Stimulated activated CD8-positive, alpha-beta memory T cell treated with anti-CD3 and anti-CD28 coated beads, Interleukin-12 subunit alpha, Interleukin-12 subunit beta, amount 100 ng/mL, for 24 hours (primary cell): ENCODE measurements at regions not wholly inside any gene's neighbourhood (a gene's known extent, or its start where the extent isn't known, plus 50 kb on each side); places are given as distances from the start of the nearest gene placed in this dataset.

ENCODE experiments used
- DNase-seq: peaks from one replicate; pipeline ENCODE4 v3.0.0-alpha.2; 2020; ENCODE audit errors: extremely low read depth

DNA sequence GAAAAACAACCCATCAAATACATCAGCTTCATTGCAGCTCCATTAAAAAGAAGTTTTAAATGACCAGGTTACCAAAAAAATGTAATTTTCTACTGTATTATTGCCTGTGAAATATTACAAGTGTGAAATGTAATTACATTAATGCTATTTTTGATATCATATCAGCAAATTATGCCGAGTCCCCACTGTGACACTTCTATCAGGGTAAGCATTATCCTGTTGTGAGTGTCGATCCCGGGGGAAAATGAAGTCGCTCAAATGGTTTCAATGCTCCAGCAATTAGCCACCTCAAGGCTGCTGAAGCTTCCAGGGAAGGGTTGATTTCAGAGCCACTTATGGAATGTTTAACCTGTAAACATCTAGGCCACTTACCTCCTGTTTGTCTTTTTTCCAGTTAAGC, 70.4 kb downstream of the RCN1 start:
- DNase-seq = no peak

DNA sequence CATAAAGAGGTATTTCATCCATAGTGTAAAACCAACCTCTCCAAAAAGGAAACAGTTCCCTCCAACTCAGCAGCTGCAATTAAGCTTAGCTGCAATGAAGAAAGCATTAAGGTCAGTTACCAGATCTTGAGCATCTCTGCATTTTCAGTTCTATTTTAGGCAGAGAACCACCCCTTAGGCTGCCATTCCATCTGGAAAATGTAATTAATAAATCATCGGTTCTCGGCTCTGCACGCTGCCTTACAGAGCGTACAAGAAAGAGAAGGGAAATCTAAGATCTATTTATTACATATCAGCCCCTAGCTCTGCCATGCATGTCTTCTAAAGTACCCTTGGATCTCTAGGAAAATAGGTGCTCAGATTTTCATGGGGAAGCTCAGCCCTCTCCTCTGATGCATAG, 71.5 kb downstream of the RCN1 start:
- no peak for DNase-seq

DNA sequence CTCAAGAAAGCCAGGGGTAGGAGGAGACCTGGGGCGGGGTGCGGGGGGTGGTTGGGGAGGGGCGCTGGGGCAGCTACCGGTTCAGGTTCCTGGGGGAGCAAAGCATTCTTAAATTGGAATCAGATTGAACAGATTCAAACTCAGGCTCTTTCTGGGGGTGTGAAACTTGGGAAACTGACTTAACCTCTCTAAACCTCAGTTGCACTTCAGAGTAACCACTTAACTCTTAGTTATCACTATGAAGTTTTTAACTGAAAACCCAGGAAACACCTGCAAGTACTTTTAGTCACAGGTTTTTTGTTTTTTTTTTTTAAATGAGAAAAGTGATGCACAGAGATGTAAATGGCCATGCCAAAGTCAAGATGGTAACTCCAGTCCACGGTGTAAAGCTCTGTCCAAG, 72.0 kb downstream of the RCN1 start:
- DNase-seq = no peak

DNA sequence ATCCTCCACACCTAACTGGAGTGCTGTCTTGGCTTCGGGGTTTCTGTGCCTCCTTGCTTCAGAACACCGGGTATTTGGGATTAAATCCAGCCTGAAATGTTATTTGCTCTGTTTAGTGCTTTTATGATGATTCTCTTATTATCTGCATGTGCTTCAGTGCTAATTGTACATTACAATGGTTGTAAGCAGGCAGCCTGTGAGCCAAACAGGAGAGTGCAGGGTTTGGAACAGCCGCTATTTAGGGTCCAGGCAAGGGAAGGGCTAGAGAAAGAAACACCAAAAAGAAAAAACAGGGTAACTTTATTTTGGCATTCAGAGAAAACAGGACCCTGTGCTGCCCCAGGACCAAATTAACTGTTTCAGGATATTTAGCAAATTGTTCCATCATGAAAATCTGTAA, 72.7 kb downstream of the RCN1 start:
- DNase-seq = no peak

- no peak for DNase-seq
Measured at GRCh38 chr11:32164836-32165235, 74.0 kb downstream of the RCN1 start.

DNA sequence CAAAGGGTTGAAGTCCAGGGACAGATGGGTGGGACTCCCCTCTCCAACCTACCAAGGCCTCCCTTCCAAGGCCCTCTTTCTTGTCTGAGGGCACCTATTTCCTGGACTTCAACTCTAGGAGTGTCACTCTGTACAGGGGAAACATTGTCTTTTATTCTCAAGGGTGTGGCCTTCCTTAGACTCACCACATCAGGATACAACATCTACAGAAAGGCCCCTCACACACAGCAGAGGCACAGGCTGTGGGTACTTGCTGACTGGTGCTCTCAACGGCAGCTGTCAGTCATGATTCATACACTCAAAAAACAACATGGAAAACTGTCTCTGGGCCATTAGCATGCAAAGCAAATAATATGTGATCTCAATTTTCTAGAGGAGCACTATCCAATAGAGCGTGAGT, 78.0 kb downstream of the RCN1 start:
- no peak for DNase-seq

DNA sequence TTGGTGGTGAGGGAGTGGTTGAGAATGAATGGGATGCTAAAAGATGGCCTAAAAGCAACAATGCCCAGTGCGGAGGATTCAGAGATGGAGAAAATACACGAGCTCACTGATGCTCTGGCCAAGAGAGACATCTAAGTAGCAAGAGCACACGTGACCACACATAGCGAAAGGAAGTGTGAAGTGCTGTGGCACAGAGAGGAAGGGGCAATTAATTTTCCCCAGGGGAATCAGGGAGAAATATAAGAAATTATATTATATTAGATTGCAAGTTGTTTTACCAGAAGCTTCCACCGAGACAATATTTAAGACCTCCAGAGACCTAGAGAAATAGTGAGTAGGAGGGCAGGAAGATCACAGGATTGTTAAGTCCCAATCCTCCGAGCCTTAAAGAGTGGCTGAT, 80.6 kb downstream of the RCN1 start:
- no peak for DNase-seq

GRCh38 chr11:32172041-32172847, 81.4 kb downstream of the RCN1 start:
- DNase-seq = no peak

DNA sequence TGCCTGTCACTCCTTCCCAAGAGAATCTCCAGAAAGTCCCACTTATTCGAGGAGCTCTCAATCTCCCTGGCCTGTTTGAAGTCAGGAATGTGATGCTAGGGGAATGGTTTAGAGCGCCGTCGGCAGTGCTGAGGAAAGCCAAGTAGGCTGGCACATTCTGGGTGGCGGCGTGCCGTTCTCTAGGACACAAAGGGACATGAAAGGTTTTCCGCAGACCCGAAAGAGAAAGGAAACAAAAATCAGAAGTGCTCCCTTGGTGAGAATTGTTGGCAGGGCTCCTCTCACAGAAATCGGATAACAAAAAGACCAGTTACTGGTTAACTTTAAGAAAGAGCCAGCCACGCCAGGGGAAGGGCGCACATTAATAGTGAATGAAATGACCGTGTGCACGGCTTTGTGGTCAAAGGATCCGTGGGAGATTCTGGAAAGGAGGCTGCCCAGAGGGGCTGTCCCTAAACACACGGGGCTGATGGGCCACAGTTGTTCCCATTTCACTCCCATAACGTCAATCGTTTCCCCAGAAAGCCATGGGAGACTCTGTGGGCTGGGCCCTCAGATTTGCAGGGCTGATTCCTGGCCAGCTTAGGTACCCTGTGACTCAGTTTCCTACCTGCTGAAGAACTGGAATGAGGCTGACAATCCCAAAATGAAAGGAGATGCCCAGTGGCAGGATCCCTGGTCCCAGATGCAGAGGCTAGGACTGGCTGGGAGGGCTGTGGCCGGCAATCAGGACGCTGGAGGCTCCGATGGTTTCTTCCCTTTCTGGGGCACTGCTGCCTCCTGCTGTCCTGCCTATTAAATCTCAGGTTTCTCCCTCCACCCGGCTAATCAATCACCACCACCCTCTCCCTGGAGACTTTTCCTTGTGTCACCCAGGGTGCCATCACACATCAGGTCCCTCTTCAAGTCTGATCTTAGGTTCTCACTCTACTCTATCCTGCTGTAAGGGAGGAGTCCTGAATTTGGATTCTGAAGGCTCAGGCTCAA, 82.3 kb downstream of the RCN1 start:
- no peak for DNase-seq

GRCh38 chr11:32173977-32174376, 83.1 kb downstream of the RCN1 start:
- no peak for DNase-seq

- peak; percentile 17 for DNase-seq
Measured at GRCh38 chr11:32176223-32176934, 85.5 kb downstream of the RCN1 start.

- DNase-seq = no peak
Measured at GRCh38 chr11:32178692-32179091, 87.8 kb downstream of the RCN1 start.

GRCh38 chr11:32183512-32183911, 92.6 kb downstream of the RCN1 start:
- DNase-seq = no peak

DNA sequence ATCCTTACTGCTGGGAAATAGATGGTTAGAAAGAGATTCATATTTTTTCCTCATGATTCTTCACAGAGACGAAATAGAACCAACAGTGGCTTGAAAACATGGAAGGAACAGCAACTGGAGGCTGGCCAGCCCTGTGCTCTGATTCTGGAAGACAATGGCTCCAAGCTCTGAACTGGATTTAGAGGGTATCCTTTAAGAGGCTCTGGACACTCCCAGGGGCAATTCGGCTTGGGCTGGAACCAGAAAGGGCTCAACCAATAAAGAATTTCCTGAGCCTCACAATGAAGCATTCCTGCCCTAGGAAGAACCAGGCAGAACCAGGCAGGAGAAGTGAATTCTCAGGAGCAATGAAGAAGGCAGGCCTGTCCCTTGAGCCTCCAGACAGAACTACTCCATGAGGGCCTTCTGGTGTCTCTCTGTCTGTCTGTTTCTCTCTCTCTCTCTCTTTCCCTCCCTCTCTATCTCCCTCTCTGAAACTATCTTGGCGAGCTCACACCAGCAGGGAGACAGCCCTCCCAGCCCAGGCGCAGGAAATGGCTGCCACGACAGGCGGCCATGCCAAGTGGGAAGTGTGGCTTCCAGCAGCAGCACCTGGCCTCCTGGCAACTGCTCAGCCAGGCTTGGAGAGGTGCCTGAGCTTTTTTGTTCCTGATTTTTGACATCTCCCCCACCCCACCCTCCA, 93.3 kb downstream of the RCN1 start:
- DNase-seq = no peak

DNA sequence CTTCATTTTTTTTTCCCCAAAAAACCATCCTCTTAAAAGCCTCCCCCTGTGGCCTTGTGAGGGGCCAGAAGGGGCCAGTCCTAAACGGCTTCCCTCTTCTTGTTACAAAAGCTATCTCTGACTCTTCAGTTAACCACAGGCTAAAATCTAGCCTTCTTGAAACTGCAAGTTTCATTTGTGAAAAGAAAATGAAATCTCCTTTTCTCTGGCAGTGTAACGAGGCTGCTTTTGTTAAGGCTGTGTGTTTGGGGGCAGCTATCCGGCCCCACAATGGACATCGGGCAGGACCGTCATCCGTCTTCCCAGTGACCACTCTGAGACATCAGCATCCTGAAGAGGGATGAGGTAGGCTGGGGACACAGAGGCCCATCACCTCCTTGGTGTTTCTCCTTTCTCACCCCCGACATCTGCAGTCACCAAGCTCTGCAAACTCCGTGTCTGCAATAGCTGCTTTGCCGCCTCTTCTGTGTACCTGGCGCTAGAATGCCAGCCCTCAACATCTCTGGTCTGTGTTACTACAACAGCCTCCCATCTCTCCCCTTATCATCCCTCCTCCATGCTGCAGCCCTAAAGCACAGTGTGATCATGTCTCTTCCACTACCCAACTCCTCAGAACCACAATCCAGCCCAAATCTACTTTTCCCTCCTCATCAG, 94.0 kb downstream of the RCN1 start:
- no peak for DNase-seq

- DNase-seq = no peak
Measured at GRCh38 chr11:32186118-32186517, 95.2 kb downstream of the RCN1 start.

DNA sequence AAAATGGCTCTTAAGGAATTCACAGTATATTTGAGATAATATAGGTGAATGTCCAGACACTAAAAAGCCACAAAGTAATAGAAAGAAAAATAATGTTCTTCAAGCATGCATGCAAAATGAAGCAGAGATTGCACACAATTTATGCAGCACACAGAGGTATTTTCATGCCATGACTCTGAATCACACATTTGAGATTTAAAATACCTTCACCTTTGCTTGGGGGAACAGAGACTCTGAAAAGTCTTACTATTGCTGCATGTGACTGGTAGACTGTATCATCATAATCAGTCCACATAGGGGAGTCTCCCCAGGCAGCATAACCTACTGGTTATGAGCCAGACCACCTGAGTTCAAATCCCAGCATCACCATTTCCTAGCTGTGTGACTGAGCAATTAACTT, 96.2 kb downstream of the RCN1 start:
- no peak for DNase-seq

GRCh38 chr11:32188785-32189184, 97.9 kb downstream of the RCN1 start:
- DNase-seq = no peak

- DNase-seq = no peak
Measured at GRCh38 chr11:32196137-32196536, 105.3 kb downstream of the RCN1 start.

DNA sequence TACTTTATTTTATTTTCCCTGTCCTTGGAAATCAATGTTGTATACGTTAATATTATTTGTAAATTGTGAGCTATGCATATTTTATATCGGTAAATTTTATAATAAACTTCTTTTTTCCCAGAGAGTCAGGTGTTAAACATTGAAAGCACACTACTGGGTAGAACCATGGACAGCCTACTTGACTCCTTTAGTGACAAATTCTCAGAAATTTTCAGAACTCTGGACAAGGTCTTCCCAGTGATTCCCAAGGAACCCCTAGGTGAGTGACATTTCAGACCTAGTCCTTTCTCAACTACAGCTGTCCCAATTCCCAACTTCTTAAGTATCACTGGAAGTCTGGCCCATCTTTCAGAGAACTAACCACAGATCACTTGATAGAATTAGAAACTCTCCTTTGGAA, 107.2 kb downstream of the RCN1 start:
- DNase-seq = no peak
